GM18907 (cell line): ENCODE measurements at regions not wholly inside any gene's neighbourhood (a gene's known extent, or its start where the extent isn't known, plus 50 kb on each side); places are given as distances from the start of the nearest gene placed in this dataset.
A peak's percentile ranks its signal among the peaks of the same experiment; 100 is the strongest.

Source experiments
- ATAC-seq: cut with Tn5 transposase; IDR thresholded peaks from one replicate; pipeline ENCODE4 v1.9.1; 2021; ENCODE audit warnings: mild to moderate bottlenecking, moderate library complexity; ENCODE audit not compliant: unreplicated experiment

DNA sequence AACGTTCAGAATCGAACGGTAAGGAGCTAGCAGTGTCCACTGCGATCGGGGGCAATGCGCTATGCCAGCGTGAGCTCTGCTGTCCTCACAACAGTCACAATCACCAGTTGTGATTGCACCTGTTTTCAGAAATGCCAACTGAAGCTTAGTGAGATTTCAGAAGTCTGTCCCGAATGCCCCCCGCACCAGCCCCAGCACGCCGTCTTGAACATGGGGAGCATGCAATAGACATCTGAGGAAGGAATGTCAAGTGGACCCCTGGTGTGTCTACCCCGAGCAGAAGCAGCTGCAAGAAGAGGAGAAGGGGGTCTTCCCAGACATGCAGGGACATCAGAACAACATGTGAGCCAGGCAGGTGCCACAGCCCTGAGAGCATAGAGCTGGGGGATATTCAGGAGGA lies 125.7 kb upstream of the CHST15 start:
- no peak for ATAC-seq

GRCh38 chr10:124217906-124218804 lies 124.8 kb upstream of the CHST15 start:
- no peak for ATAC-seq

- ATAC-seq = no peak
These were observed 123.6 kb upstream of the CHST15 start for GRCh38 chr10:124217031-124217430.

GRCh38 chr10:124214610-124215375 lies 121.4 kb upstream of the CHST15 start:
- ATAC-seq = no peak

DNA sequence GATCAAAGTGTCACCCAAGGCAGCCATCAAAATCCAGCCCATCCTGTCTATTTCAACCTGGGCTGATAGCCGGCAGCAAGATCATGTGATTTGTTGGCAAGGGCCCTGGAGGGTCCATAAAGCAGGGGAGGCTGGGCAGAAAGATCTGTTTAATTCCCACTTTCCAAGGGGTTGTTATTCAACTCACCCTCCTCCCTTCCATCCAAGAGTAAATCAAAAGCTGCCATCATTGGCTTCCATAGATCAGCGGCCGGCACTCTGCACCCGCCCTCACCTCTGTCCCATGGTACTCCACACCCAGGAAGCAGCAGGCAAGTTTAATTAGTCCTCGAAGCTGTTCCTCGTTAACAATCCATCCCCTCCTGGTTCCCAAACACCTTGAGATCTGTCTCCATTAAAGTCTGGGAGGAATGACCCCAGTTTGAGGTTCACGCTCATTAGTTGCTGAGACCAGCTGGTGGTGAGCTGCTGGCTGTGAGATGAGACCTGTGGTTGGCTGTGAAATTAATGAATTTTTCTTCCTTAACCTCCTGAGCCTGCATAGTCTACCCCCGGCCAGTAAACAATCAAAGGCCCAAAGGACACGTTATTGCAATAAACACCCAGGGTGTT lies 120.6 kb upstream of the CHST15 start:
- no peak for ATAC-seq

GRCh38 chr10:124213471-124213870 lies 120.1 kb upstream of the CHST15 start:
- no peak for ATAC-seq

GRCh38 chr10:124212702-124213101 lies 119.3 kb upstream of the CHST15 start:
- no peak for ATAC-seq

GRCh38 chr10:124211921-124212320 lies 118.5 kb upstream of the CHST15 start:
- no peak for ATAC-seq

GRCh38 chr10:124210263-124210662 lies 116.9 kb upstream of the CHST15 start:
- ATAC-seq = no peak

DNA sequence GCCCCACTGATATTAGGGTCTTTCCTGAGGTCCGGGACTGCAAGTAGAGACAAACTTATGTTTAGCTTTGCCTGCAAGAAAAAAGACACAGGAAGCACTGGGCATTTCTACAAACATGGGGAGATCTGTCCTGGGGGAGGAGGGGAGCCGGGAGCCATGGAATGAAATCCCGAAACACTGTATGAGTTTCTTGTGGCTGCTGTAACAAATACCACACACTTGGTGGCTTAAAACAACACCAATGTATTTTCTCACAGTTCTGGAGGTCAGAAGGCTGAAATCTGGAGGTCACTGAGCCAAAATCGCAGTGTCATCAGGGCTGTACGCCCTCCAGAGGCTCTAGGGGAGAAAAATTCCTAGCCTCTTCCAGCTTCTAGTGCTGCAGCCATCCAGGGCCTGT lies 114.0 kb upstream of the CHST15 start:
- no peak for ATAC-seq

DNA sequence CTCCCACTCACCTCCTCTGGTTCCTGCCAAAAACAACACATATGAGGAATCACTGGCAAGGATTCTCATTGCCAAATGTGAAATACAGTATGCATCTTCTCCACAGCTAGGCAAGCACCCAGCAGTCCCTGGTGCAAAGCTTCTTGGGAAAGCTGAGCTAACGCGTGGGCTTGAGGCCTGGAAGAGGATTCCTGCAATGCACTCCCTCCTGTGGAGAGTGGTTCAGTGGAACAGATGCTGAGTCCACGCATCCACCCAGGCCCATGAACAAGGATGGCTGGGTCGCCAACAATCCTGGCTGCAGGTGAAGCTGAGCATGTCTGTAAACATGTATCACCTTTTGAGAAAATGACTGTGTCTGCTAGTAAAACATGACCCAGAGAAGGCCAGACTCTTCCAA lies 113.2 kb upstream of the CHST15 start:
- no peak for ATAC-seq

DNA sequence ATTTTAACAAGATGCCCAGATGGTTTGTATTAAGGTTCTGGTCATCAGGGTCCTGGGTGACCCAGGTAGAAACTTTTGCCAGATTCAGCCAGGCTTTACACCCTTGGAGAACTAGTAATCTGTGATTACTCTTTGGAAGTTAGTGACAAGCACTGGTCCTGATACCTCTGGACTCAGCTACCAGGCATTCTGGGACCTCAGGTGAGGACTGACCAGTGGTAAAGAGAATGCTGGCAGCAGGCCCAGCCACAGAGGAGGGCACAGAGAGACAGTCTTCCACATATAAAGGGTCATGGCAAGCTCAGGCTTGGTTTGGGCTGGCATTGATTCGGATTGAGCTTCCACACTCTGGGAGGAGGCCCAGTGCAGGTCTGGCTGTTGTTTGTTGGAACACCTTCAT lies 112.0 kb upstream of the CHST15 start:
- no peak for ATAC-seq

GRCh38 chr10:124204726-124205125 lies 111.3 kb upstream of the CHST15 start:
- no peak for ATAC-seq

DNA sequence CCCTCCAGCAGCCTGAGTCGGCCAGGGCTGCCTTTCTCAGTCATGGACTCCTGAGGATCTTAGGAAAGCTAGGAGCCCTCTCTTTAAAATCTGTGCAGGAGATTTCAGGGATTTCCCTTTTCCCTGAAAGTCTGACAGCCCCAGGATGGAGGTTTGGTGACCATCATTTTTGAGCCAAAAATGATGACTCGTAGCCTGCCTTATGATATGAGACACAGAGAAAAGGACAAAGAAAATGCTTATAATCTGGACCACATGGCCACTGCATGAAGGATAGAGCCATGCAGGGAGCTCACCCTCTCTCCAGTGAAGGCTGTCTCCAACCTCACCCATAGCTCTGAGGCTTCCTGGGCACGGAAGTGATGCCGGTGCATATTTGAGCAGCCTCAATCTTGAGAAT lies 106.6 kb upstream of the CHST15 start:
- no peak for ATAC-seq

DNA sequence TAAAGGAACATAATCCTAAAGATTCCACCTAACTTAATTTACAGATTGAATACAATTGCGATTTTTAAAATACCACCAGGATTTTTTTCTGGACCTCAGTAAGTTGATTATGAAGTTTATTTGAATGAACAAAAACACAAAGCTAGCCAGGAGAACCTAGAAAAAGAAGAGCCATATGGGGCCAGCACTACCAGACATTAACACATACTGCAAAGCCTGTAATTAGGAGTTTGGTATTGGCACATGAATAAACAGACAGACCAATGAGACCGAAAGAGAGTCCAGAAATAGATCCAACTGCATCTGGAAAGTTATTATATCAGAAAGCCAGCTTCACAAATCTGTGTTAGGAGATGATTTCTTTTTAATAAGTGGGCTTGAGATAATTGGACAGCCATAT lies 105.5 kb upstream of the CHST15 start:
- no peak for ATAC-seq

GRCh38 chr10:124198125-124198501 lies 104.7 kb upstream of the CHST15 start:
- ATAC-seq = no peak

GRCh38 chr10:124197371-124198124 lies 104.2 kb upstream of the CHST15 start:
- ATAC-seq = no peak

DNA sequence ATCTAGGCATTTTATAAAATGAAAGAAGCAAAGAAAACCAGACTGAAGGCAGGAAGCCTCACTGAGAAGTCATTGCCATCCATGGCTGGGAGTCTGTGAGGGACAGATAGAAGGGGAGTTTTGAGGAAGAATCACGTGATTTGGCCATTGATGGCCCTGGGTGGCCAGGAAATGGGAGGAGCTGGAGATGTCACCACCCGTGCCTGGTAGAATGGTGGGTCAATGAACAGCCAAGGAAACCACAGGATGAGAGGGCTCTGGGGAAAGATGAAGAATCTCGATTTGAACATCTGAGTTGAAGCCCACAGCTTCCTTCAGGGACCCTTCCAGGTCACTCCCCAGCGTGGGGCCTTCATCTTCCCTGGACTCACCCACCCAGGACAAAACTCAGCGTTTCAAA lies 103.3 kb upstream of the CHST15 start:
- peak; percentile 71 for ATAC-seq

GRCh38 chr10:124194199-124194824 lies 100.9 kb upstream of the CHST15 start:
- peak; percentile 60 for ATAC-seq

GRCh38 chr10:124193309-124193696 lies 99.9 kb upstream of the CHST15 start:
- ATAC-seq = no peak
